ENCODE measurements at regions not wholly inside any gene's neighbourhood (a gene's known extent, or its start where the extent isn't known, plus 50 kb on each side); places are given as distances from the start of the nearest gene placed in this dataset.

DNA sequence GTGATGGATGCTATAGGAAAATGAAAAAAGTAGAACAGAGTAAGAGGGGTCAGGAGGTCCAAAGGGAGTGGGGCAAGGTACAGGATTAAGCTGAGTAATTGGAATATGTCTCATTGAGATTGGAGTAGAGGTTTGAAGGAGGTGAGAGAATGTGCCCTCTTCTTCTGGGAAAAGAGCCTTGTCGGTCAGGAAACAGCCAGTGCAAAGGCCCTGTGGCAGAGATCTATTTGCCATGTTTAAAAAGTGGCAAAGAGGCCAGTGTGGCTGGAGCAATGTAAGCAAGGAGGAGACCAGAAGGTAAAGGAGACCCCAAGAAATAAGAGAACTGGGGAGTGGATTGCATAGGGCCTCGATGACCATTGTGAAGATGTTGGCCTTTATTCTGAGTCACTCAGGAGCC lies 706.5 kb downstream of the MED13L start:
- Histone ChIP-seq H4K8ac (ENCODE audit: low read depth, low read length) (no peak overlapping the region), H3K4me1 (ENCODE audit: control insufficient read depth in 1 of 2, insufficient read depth in 2 of 2, low read length in 2 of 2) (no peaks in the 10 kb centered on the region), H3K27ac (ENCODE audit: low read depth, low read length) (no peak overlapping the region), H4K12ac (ENCODE audit: low read depth, low read length) (no peak overlapping the region), H2BK5ac (ENCODE audit: low read depth, low read length, poor library complexity) (no peak overlapping the region), H2BK12ac (ENCODE audit: low read length) (no peak overlapping the region), H3K79me2 (ENCODE audit: control insufficient read depth, insufficient read depth, low read length, poor library complexity) (no peaks in the 10 kb centered on the region), H3K9ac (ENCODE audit: low read length) (no peak overlapping the region), H3K14ac (ENCODE audit: low read length) (no peak overlapping the region), H3K23ac (ENCODE audit: low read length) (no peak overlapping the region), H3K18ac (ENCODE audit: low read length) (no peak overlapping the region), H4K91ac (ENCODE audit: low read depth, low read length) (no peak overlapping the region), H2BK120ac (ENCODE audit: insufficient read depth, low read length, poor library complexity) (no peak overlapping the region), H3K36me3 (ENCODE audit: control insufficient read depth in 1 of 2, insufficient read depth in 2 of 2, low read length in 2 of 2) (no peaks in the 10 kb centered on the region), H3K4me2 (ENCODE audit: low read length) (no peak overlapping the region), H3K9me3 (ENCODE audit: insufficient read depth, low read depth, low read length) (no peaks in the 10 kb centered on the region), H2AFZ (ENCODE audit: insufficient read depth, low read length, poor library complexity) (no peak overlapping the region), H2AK5ac (ENCODE audit: low read length) (no peak overlapping the region), H3K4me3 (ENCODE audit: low read depth, low read length) (no peak overlapping the region), H3K4ac (ENCODE audit: low read depth, low read length) (no peak overlapping the region), H3K79me1 (ENCODE audit: low read length) (no peaks in the 10 kb centered on the region), H3K27me3 (ENCODE audit: insufficient read depth, low read length) (no peaks in the 10 kb centered on the region)
- no peak for DNase-seq
- WGBS (ENCODE audit: extremely low coverage, insufficient coverage, insufficient read length) = no CpG with 5 or more reads among the region's 2 CpGs

DNA sequence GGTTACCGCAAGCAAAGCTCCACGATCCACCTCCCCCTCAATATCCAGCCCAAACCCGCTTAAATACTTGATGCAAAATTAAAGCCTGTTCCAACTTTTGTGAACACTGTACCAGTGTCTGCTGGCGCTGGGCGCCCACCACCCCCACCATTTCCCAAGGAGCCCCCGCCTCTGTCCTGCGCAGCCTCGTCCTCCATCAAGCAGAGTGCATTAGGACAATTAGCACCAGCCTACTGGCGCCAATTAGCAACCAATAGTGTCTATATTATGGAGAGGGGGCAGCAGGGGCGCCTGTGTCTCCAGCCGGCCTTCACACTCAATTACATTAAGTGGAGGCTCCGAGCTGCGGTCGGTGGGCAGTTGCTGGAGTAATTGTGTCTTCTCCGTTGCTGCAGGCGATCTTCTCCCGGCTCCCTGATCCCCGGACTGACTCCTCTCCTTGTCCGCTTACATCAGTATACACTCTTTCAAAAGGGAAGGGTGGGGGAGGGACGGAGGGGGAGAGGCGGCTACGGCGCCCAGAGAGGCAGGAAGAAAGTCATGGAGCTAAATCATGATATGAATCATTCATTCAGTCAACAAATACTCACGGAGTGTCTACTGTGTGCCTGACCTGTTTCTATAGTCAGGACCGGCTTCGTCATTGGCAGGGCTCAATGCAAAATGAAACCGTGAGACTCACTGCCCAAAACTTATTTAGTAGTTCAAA lies 707.3 kb downstream of the MED13L start:
- Histone ChIP-seq H3K9me3 (ENCODE audit: insufficient read depth, low read depth, low read length) (no peaks in the 10 kb centered on the region), H4K8ac (ENCODE audit: low read depth, low read length) (no peak overlapping the region), H3K14ac (ENCODE audit: low read length) (no peak overlapping the region), H3K4me3 (ENCODE audit: low read depth, low read length) (no peak overlapping the region), H2BK5ac (ENCODE audit: low read depth, low read length, poor library complexity) (no peak overlapping the region), H3K79me2 (ENCODE audit: control insufficient read depth, insufficient read depth, low read length, poor library complexity) (no peaks in the 10 kb centered on the region), H2AK5ac (ENCODE audit: low read length) (no peak overlapping the region), H3K4ac (ENCODE audit: low read depth, low read length) (no peak overlapping the region), H2BK120ac (ENCODE audit: insufficient read depth, low read length, poor library complexity) (no peak overlapping the region), H3K27ac (ENCODE audit: low read depth, low read length) (no peak overlapping the region), H3K4me1 (ENCODE audit: control insufficient read depth in 1 of 2, insufficient read depth in 2 of 2, low read length in 2 of 2) (no peaks in the 10 kb centered on the region), H4K12ac (ENCODE audit: low read depth, low read length) (no peak overlapping the region), H3K4me2 (ENCODE audit: low read length) (no peak overlapping the region), H3K36me3 (ENCODE audit: control insufficient read depth in 1 of 2, insufficient read depth in 2 of 2, low read length in 2 of 2) (no peaks in the 10 kb centered on the region), H3K9ac (ENCODE audit: low read length) (no peak overlapping the region), H3K79me1 (ENCODE audit: low read length) (no peaks in the 10 kb centered on the region), H4K91ac (ENCODE audit: low read depth, low read length) (no peak overlapping the region), H3K27me3 (ENCODE audit: insufficient read depth, low read length) (no peaks in the 10 kb centered on the region), H2BK12ac (ENCODE audit: low read length) (no peak overlapping the region), H3K23ac (ENCODE audit: low read length) (no peak overlapping the region), H3K18ac (ENCODE audit: low read length) (no peak overlapping the region), H2AFZ (ENCODE audit: insufficient read depth, low read length, poor library complexity) (no peak overlapping the region)
- no CpG with 5 or more reads among the region's 27 CpGs for WGBS (ENCODE audit: extremely low coverage, insufficient coverage, insufficient read length)
- DNase-seq = no peak

DNA sequence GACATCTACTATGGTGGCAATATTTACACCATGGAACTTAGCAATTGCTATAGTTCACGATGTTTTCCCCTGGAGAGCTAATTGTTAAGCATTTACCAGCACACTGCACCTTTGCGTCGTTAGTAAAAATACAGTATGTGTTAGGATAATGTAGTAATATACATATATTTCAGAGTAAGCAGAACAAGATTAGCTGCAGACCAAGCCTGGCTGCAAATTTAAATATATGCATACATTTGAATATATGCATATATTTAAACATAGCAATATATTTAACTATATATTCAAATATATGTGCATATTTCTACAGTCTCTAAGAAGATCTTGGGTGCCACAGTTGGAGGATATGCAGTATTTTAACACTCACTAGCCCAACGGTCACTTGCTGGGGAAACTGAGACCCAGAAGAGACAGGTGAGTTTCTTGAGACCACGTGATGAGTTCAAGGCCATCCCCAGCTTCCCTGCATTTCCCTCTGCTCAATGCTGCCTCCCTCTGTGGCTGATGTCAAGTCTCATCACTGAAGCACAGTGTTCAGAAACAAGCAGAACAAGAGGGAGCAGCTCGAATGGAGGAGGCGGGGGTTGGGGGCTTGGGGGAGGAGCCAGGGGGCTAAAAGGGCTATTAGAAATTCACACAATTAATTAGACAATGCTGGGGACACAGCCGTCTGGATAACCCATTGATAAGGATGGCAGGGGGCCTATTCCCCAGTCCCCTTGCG lies 708.0 kb downstream of the MED13L start:
- Histone ChIP-seq H3K27me3 (ENCODE audit: insufficient read depth, low read length) (no peaks in the 10 kb centered on the region), H3K14ac (ENCODE audit: low read length) (no peak overlapping the region), H2BK120ac (ENCODE audit: insufficient read depth, low read length, poor library complexity) (no peak overlapping the region), H2AFZ (ENCODE audit: insufficient read depth, low read length, poor library complexity) (no peak overlapping the region), H3K4me3 (ENCODE audit: low read depth, low read length) (no peak overlapping the region), H3K23ac (ENCODE audit: low read length) (no peak overlapping the region), H4K12ac (ENCODE audit: low read depth, low read length) (no peak overlapping the region), H3K79me1 (ENCODE audit: low read length) (no peaks in the 10 kb centered on the region), H3K18ac (ENCODE audit: low read length) (no peak overlapping the region), H2BK5ac (ENCODE audit: low read depth, low read length, poor library complexity) (no peak overlapping the region), H4K91ac (ENCODE audit: low read depth, low read length) (no peak overlapping the region), H3K4me2 (ENCODE audit: low read length) (no peak overlapping the region), H4K8ac (ENCODE audit: low read depth, low read length) (no peak overlapping the region), H3K4ac (ENCODE audit: low read depth, low read length) (no peak overlapping the region), H3K4me1 (ENCODE audit: control insufficient read depth in 1 of 2, insufficient read depth in 2 of 2, low read length in 2 of 2) (no peaks in the 10 kb centered on the region), H3K9ac (ENCODE audit: low read length) (no peak overlapping the region), H2AK5ac (ENCODE audit: low read length) (no peak overlapping the region), H3K27ac (ENCODE audit: low read depth, low read length) (no peak overlapping the region), H3K36me3 (ENCODE audit: control insufficient read depth in 1 of 2, insufficient read depth in 2 of 2, low read length in 2 of 2) (no peaks in the 10 kb centered on the region), H3K79me2 (ENCODE audit: control insufficient read depth, insufficient read depth, low read length, poor library complexity) (no peaks in the 10 kb centered on the region), H3K9me3 (ENCODE audit: insufficient read depth, low read depth, low read length) (no peaks in the 10 kb centered on the region), H2BK12ac (ENCODE audit: low read length) (no peak overlapping the region)
- DNase-seq = no peak
- no CpG with 5 or more reads among the region's 9 CpGs for WGBS (ENCODE audit: extremely low coverage, insufficient coverage, insufficient read length)

DNA sequence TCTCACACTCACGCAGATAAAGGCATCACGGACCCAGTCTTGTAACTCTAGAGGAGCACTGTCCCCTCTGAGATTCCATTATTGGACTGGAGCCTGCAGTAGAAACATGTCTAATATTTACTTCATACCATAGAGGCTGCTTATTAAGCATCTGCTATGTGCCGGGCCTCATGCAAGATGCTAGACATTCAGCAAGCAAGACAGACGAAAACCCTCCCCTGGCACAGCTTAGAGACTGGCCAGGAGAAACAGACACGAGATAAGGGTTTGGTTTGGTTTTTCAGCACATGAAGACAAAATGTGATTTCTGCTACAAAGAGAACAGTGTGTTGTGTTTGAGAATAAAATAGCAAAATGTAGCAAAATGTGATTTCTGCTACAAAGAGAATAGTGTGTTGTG lies 719.2 kb downstream of the MED13L start:
- Histone ChIP-seq H2BK120ac (ENCODE audit: insufficient read depth, low read length, poor library complexity) (no peak overlapping the region), H4K91ac (ENCODE audit: low read depth, low read length) (no peak overlapping the region), H3K4me3 (ENCODE audit: low read depth, low read length) (no peak overlapping the region), H3K27me3 (ENCODE audit: insufficient read depth, low read length) (no peaks in the 10 kb centered on the region), H2BK12ac (ENCODE audit: low read length) (no peak overlapping the region), H3K18ac (ENCODE audit: low read length) (no peak overlapping the region), H3K79me2 (ENCODE audit: control insufficient read depth, insufficient read depth, low read length, poor library complexity) (no peaks in the 10 kb centered on the region), H4K8ac (ENCODE audit: low read depth, low read length) (no peak overlapping the region), H3K79me1 (ENCODE audit: low read length) (no peaks in the 10 kb centered on the region), H3K27ac (ENCODE audit: low read depth, low read length) (no peak overlapping the region), H3K36me3 (ENCODE audit: control insufficient read depth in 1 of 2, insufficient read depth in 2 of 2, low read length in 2 of 2) (no peaks in the 10 kb centered on the region), H2AFZ (ENCODE audit: insufficient read depth, low read length, poor library complexity) (no peak overlapping the region), H3K23ac (ENCODE audit: low read length) (no peak overlapping the region), H4K12ac (ENCODE audit: low read depth, low read length) (no peak overlapping the region), H3K9me3 (ENCODE audit: insufficient read depth, low read depth, low read length) (no peaks in the 10 kb centered on the region), H3K4me1 (ENCODE audit: control insufficient read depth in 1 of 2, insufficient read depth in 2 of 2, low read length in 2 of 2) (no peaks in the 10 kb centered on the region), H3K4me2 (ENCODE audit: low read length) (no peak overlapping the region), H2AK5ac (ENCODE audit: low read length) (no peak overlapping the region), H2BK5ac (ENCODE audit: low read depth, low read length, poor library complexity) (no peak overlapping the region), H3K4ac (ENCODE audit: low read depth, low read length) (no peak overlapping the region), H3K14ac (ENCODE audit: low read length) (no peak overlapping the region), H3K9ac (ENCODE audit: low read length) (no peak overlapping the region)
- WGBS (ENCODE audit: extremely low coverage, insufficient coverage, insufficient read length) = no CpG with 5 or more reads among the region's 5 CpGs
- DNase-seq = no peak

All from trophoblast cell (in vitro differentiated cells and primary cell).